ENCODE measurements at regions not wholly inside any gene's neighbourhood (a gene's known extent, or its start where the extent isn't known, plus 50 kb on each side); places are given as distances from the start of the nearest gene placed in this dataset.
"Not testable (repeated sequence)": the region's sequence is repeated elsewhere in the genome, so short reads cannot be mapped to it uniquely, and the experiment has no call there.

- no peaks in the 10 kb centered on the region for H3K4me1 ChIP-seq (ENCODE audit: control insufficient read depth, insufficient read depth, low read length)
- H3K27ac ChIP-seq (ENCODE audit: low read length) = no peak overlapping the region
- DNase-seq (ENCODE audit: low read depth, low spot score) = no peak
- H3K27me3 ChIP-seq (ENCODE audit: control insufficient read depth, insufficient read depth, low read length) = no peaks in the 10 kb centered on the region
- WGBS (ENCODE audit: insufficient coverage, insufficient read length) = no CpG with 5 or more reads among the region's 1 CpG
- no peaks in the 10 kb centered on the region for H3K9me3 ChIP-seq (ENCODE audit: control insufficient read depth, insufficient read depth, low read length)
- no peaks in the 10 kb centered on the region for H3K36me3 ChIP-seq (ENCODE audit: control insufficient read depth, insufficient read depth, low read length)
- H3K4me3 ChIP-seq (ENCODE audit: low read length) = no peak overlapping the region
Measured at GRCh38 chr4:133314991-133315390, 165.9 kb downstream of the PCDH10 start.

GRCh38 chr4:133287396-133287795 lies 138.3 kb downstream of the PCDH10 start:
- DNase-seq (ENCODE audit: low read depth, low spot score) = no peak
- no peaks in the 10 kb centered on the region for H3K9me3 ChIP-seq (ENCODE audit: control insufficient read depth, insufficient read depth, low read length)

GRCh38 chr4:133278591-133278990 lies 129.5 kb downstream of the PCDH10 start:
- Histone ChIP-seq H3K4me3 (ENCODE audit: low read length) (no peak overlapping the region), H3K36me3 (ENCODE audit: control insufficient read depth, insufficient read depth, low read length) (no peaks in the 10 kb centered on the region), H3K4me1 (ENCODE audit: control insufficient read depth, insufficient read depth, low read length) (no peaks in the 10 kb centered on the region), H3K27ac (ENCODE audit: low read length) (no peak overlapping the region), H3K27me3 (ENCODE audit: control insufficient read depth, insufficient read depth, low read length) (no peaks in the 10 kb centered on the region), H3K9me3 (ENCODE audit: control insufficient read depth, insufficient read depth, low read length) (no peaks in the 10 kb centered on the region)
- no peak for DNase-seq (ENCODE audit: low read depth, low spot score)
- whole genome bisulfite sequencing (ENCODE audit: insufficient coverage, insufficient read length) = no CpG with 5 or more reads among the region's 1 CpG

More at GRCh38 chr4:133287396-133287795, 138.3 kb downstream of the PCDH10 start:
- no peaks in the 10 kb centered on the region for H3K27me3 ChIP-seq (ENCODE audit: control insufficient read depth, insufficient read depth, low read length)
- WGBS (ENCODE audit: insufficient coverage, insufficient read length) = no CpG with 5 or more reads among the region's 3 CpGs
- no peak overlapping the region for H3K4me3 ChIP-seq (ENCODE audit: low read length)
- no peak overlapping the region for H3K27ac ChIP-seq (ENCODE audit: low read length)
- no peaks in the 10 kb centered on the region for H3K36me3 ChIP-seq (ENCODE audit: control insufficient read depth, insufficient read depth, low read length)
- H3K4me1 ChIP-seq (ENCODE audit: control insufficient read depth, insufficient read depth, low read length) = no peaks in the 10 kb centered on the region

DNA sequence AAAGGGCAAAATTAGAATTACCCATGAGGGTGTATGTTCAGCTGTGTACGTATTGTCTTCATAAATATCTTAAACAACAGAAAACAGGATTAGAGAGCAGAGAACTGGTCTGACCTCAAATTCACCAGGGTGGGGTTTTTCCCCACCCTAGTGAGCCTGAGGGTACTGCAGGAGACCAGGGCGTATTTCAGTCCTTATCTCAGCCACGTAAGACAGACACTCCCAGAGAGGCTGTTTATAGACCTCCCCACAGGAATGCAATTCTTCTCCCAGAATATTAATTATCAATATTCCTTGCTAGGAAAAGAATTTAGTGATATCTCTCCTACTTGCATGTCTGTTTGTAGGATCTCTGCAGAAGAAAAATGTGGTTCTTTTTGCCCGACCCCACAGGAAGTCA lies 128.8 kb downstream of the PCDH10 start:
- no CpG with 5 or more reads among the region's 4 CpGs for WGBS (ENCODE audit: insufficient coverage, insufficient read length)
- H3K27ac ChIP-seq (ENCODE audit: low read length); H3K27me3 ChIP-seq (ENCODE audit: control insufficient read depth, insufficient read depth, low read length); H3K4me1 ChIP-seq (ENCODE audit: control insufficient read depth, insufficient read depth, low read length); H3K36me3 ChIP-seq (ENCODE audit: control insufficient read depth, insufficient read depth, low read length); H3K9me3 ChIP-seq (ENCODE audit: control insufficient read depth, insufficient read depth, low read length); H3K4me3 ChIP-seq (ENCODE audit: low read length); DNase-seq (ENCODE audit: low read depth, low spot score): not testable (repeated sequence)

DNA sequence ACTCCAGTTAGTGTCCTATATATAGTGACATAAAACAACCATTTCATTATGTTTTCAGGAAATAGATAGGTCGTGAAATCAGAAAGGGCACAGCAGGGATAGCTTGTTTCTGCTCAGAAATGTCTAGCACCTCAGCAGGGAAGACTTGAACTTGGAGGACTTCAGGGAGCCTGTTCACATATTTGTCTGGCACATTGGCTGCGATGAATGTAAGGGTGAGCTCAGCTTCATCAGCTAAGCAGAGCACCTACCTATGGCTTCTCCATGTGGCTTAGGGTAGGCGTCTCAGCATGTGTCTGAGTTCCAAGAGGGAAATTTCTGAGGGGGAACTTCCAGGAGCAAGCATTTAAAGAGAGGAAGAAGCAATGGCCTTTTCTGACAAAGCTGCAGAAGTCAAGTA lies 126.2 kb downstream of the PCDH10 start:
- Histone ChIP-seq H3K4me1 (ENCODE audit: control insufficient read depth, insufficient read depth, low read length) (no peaks in the 10 kb centered on the region), H3K36me3 (ENCODE audit: control insufficient read depth, insufficient read depth, low read length) (no peaks in the 10 kb centered on the region), H3K9me3 (ENCODE audit: control insufficient read depth, insufficient read depth, low read length) (no peaks in the 10 kb centered on the region), H3K4me3 (ENCODE audit: low read length) (no peak overlapping the region), H3K27me3 (ENCODE audit: control insufficient read depth, insufficient read depth, low read length) (no peaks in the 10 kb centered on the region), H3K27ac (ENCODE audit: low read length) (no peak overlapping the region)
- no CpG with 5 or more reads among the region's 3 CpGs for WGBS (ENCODE audit: insufficient coverage, insufficient read length)
- DNase-seq (ENCODE audit: low read depth, low spot score) = no peak

GRCh38 chr4:133273401-133273800 lies 124.3 kb downstream of the PCDH10 start:
- no peak overlapping the region for H3K4me3 ChIP-seq (ENCODE audit: low read length)
- H3K27me3 ChIP-seq (ENCODE audit: control insufficient read depth, insufficient read depth, low read length) = no peaks in the 10 kb centered on the region
- H3K4me1 ChIP-seq (ENCODE audit: control insufficient read depth, insufficient read depth, low read length) = no peaks in the 10 kb centered on the region
- no peak for DNase-seq (ENCODE audit: low read depth, low spot score)
- no peaks in the 10 kb centered on the region for H3K36me3 ChIP-seq (ENCODE audit: control insufficient read depth, insufficient read depth, low read length)
- no CpG with 5 or more reads among the region's 3 CpGs for WGBS (ENCODE audit: insufficient coverage, insufficient read length)
- H3K9me3 ChIP-seq (ENCODE audit: control insufficient read depth, insufficient read depth, low read length) = no peaks in the 10 kb centered on the region
- H3K27ac ChIP-seq (ENCODE audit: low read length) = no peak overlapping the region

- Histone ChIP-seq H3K9me3 (ENCODE audit: control insufficient read depth, insufficient read depth, low read length) (no peaks in the 10 kb centered on the region), H3K27ac (ENCODE audit: low read length) (no peak overlapping the region), H3K36me3 (ENCODE audit: control insufficient read depth, insufficient read depth, low read length) (no peaks in the 10 kb centered on the region), H3K4me1 (ENCODE audit: control insufficient read depth, insufficient read depth, low read length) (no peaks in the 10 kb centered on the region), H3K27me3 (ENCODE audit: control insufficient read depth, insufficient read depth, low read length) (no peaks in the 10 kb centered on the region), H3K4me3 (ENCODE audit: low read length) (no peak overlapping the region)
- no CpG with 5 or more reads among the region's 2 CpGs for WGBS (ENCODE audit: insufficient coverage, insufficient read length)
- DNase-seq (ENCODE audit: low read depth, low spot score) = no peak
Measured at GRCh38 chr4:133270021-133270570, 121.0 kb downstream of the PCDH10 start.

GRCh38 chr4:133268205-133268604 lies 119.1 kb downstream of the PCDH10 start:
- H3K9me3 ChIP-seq (ENCODE audit: control insufficient read depth, insufficient read depth, low read length) = no peaks in the 10 kb centered on the region
- no peak for DNase-seq (ENCODE audit: low read depth, low spot score)
- no peak overlapping the region for H3K27ac ChIP-seq (ENCODE audit: low read length)
- H3K27me3 ChIP-seq (ENCODE audit: control insufficient read depth, insufficient read depth, low read length) = no peaks in the 10 kb centered on the region
- no peaks in the 10 kb centered on the region for H3K36me3 ChIP-seq (ENCODE audit: control insufficient read depth, insufficient read depth, low read length)
- H3K4me1 ChIP-seq (ENCODE audit: control insufficient read depth, insufficient read depth, low read length) = no peaks in the 10 kb centered on the region
- no CpG with 5 or more reads among the region's 17 CpGs for WGBS (ENCODE audit: insufficient coverage, insufficient read length)
- no peak overlapping the region for H3K4me3 ChIP-seq (ENCODE audit: low read length)

DNA sequence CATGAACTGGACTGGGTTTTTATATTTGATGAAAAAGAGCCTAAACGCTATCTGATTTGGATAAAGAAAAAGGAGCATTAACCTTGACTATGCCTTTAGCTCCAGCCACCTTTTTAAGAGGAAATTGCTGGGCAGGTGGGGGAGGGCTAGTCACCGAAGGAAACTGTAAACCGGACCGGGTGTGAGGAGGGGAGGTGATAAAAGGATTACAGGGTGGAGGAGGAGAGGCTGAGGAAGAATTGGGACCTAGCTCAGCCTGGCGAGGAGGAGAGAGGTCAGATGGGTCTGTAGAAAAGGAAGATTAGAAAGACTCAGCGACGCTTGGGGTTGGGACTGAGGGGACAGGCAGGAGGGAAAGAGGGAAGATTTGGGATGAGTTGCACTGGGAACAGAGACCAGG lies 118.4 kb downstream of the PCDH10 start:
- H3K4me1 ChIP-seq (ENCODE audit: control insufficient read depth, insufficient read depth, low read length); H3K27ac ChIP-seq (ENCODE audit: low read length); H3K36me3 ChIP-seq (ENCODE audit: control insufficient read depth, insufficient read depth, low read length); H3K9me3 ChIP-seq (ENCODE audit: control insufficient read depth, insufficient read depth, low read length); DNase-seq (ENCODE audit: low read depth, low spot score); H3K27me3 ChIP-seq (ENCODE audit: control insufficient read depth, insufficient read depth, low read length); H3K4me3 ChIP-seq (ENCODE audit: low read length): not testable (repeated sequence)
- WGBS (ENCODE audit: insufficient coverage, insufficient read length) = no CpG with 5 or more reads among the region's 7 CpGs

- H3K9me3 ChIP-seq (ENCODE audit: control insufficient read depth, insufficient read depth, low read length); H3K27me3 ChIP-seq (ENCODE audit: control insufficient read depth, insufficient read depth, low read length); H3K4me3 ChIP-seq (ENCODE audit: low read length); DNase-seq (ENCODE audit: low read depth, low spot score); H3K36me3 ChIP-seq (ENCODE audit: control insufficient read depth, insufficient read depth, low read length); H3K4me1 ChIP-seq (ENCODE audit: control insufficient read depth, insufficient read depth, low read length); H3K27ac ChIP-seq (ENCODE audit: low read length): not testable (repeated sequence)
- WGBS (ENCODE audit: insufficient coverage, insufficient read length) = no CpG with 5 or more reads among the region's 11 CpGs
Measured at GRCh38 chr4:133266966-133267365, 117.9 kb downstream of the PCDH10 start.

- not testable (repeated sequence) for DNase-seq (ENCODE audit: low read depth, low spot score); H3K4me1 ChIP-seq (ENCODE audit: control insufficient read depth, insufficient read depth, low read length); H3K4me3 ChIP-seq (ENCODE audit: low read length); H3K36me3 ChIP-seq (ENCODE audit: control insufficient read depth, insufficient read depth, low read length); H3K27ac ChIP-seq (ENCODE audit: low read length); H3K27me3 ChIP-seq (ENCODE audit: control insufficient read depth, insufficient read depth, low read length); H3K9me3 ChIP-seq (ENCODE audit: control insufficient read depth, insufficient read depth, low read length)
- whole genome bisulfite sequencing (ENCODE audit: insufficient coverage, insufficient read length) = no CpG with 5 or more reads among the region's 3 CpGs
Measured at GRCh38 chr4:133264251-133264650, 115.2 kb downstream of the PCDH10 start.
